ENCODE measurements at regions not wholly inside any gene's neighbourhood (a gene's known extent, or its start where the extent isn't known, plus 50 kb on each side); places are given as distances from the start of the nearest gene placed in this dataset.

- DNase-seq (ENCODE audit: low read depth) = no peak
These were observed 104.1 kb downstream of the DIRAS2 start for GRCh38 chr9:90538566-90538965.

- DNase-seq (ENCODE audit: low read depth) = no peak
These were observed 103.3 kb downstream of the DIRAS2 start for GRCh38 chr9:90539286-90539685.

GRCh38 chr9:90540734-90541133 is 101.9 kb downstream of the DIRAS2 start:
- DNase-seq (ENCODE audit: low read depth) = no peak

- no peak for DNase-seq (ENCODE audit: low read depth)
These were observed 98.1 kb downstream of the DIRAS2 start for GRCh38 chr9:90544488-90544887.

GRCh38 chr9:90546200-90546599 is 96.4 kb downstream of the DIRAS2 start:
- DNase-seq (ENCODE audit: low read depth) = no peak

- DNase-seq (ENCODE audit: low read depth) = no peak
These were observed 94.7 kb downstream of the DIRAS2 start for GRCh38 chr9:90547896-90548295.

GRCh38 chr9:90552317-90552716 is 90.3 kb downstream of the DIRAS2 start:
- DNase-seq (ENCODE audit: low read depth) = no peak

- no peak for DNase-seq (ENCODE audit: low read depth)
These were observed 87.1 kb downstream of the DIRAS2 start for GRCh38 chr9:90555351-90556057.

- DNase-seq (ENCODE audit: low read depth) = no peak
These were observed 85.5 kb downstream of the DIRAS2 start for GRCh38 chr9:90556897-90557675.

- DNase-seq (ENCODE audit: low read depth) = no peak
These were observed 83.2 kb downstream of the DIRAS2 start for GRCh38 chr9:90559075-90560073.

Measured in activated T-helper 1 cell treated with Interleukin-2 at 50 U/mL for 16 hours (primary cell).